GM19023 (cell line): ENCODE measurements at regions not wholly inside any gene's neighbourhood (a gene's known extent, or its start where the extent isn't known, plus 50 kb on each side); places are given as distances from the start of the nearest gene placed in this dataset.
A peak's percentile ranks its signal among the peaks of the same experiment; 100 is the strongest.
"Not testable (repeated sequence)": the region's sequence is repeated elsewhere in the genome, so short reads cannot be mapped to it uniquely, and the experiment has no call there.

Source experiments
- ATAC-seq: cut with Tn5 transposase; IDR thresholded peaks from one replicate; pipeline ENCODE4 v1.9.1; 2021; ENCODE audit warnings: mild to moderate bottlenecking, moderate library complexity; ENCODE audit not compliant: unreplicated experiment

DNA sequence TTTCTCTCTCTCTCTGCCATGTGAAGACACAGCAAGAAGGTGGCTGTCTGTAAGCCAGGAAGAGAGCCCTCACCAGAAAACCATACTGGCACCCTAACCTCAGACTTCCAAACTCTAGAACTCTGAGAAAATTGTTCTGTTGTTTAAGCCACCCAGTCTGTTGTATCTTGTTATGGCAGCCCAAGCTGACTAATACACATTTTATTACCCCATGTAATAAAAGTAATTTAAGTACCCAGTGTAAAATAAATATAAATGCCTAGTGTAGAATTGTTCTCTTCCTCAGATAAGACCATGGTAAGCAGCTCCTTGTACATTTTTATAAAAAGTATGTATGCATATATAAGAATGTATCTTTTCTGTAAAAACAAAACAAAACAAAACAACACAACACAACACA is 119.7 kb downstream of the DTL start:
- no peak for ATAC-seq

DNA sequence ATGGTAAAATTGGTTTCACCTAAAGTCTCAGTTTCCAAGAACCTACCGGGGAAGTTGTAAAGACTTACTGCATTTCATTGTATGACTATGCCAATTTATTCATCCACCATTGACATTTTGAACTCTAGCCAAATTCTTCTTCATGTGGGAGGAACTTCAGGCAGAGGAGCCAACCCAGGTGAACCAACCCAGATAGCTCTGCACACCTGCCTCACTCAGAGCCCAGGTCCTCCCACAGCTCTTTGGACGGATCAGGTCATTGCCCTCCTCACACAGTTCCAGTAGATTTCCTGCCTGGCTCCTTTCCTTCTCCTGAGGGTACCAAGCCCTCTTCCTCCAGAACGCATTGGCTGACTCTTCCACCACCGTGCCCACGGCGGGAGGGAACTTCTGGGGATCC is 121.7 kb downstream of the DTL start:
- no peak for ATAC-seq

DNA sequence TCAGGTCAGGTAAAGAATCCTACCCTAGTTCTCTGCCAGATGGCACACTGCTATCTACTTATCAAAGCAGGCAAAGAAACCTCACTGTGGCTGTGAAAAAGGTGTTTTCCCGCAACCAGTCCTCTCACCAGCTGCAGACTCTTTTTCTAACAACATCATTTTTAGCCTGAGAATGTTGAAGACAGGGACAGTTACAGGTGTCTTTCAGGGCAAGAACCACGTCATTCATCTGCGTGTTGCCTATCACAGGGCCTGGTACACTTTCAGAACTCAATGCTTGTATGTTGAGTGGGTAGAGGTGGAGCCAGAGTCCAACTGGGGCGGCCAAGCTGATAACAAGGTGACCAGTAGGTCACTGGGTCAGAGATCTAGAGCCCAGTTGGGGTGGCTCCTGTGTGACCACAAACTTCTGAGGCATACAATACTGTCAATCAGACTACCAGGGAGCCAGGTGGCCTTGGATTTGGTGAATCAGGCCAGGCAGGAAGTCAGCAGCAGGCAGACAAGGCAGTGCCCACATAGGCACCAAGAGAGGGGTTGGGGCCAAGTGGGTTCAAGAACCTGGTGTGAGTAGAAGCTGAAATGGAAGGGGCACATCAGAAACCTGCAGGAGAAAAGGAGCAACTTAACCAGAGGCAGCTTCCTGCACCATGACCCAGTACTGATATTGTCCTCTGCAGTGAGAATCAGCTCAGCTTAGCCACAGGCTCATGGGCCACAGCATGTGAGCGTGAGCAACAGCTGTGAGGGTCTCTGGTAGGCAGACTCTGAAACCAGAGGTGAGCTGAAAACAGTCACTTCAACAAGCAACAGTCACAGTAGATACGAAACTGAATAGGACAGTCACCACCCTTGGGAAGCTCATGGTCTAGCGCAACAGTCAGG is 123.6 kb downstream of the DTL start:
- peak; percentile 62 for ATAC-seq

DNA sequence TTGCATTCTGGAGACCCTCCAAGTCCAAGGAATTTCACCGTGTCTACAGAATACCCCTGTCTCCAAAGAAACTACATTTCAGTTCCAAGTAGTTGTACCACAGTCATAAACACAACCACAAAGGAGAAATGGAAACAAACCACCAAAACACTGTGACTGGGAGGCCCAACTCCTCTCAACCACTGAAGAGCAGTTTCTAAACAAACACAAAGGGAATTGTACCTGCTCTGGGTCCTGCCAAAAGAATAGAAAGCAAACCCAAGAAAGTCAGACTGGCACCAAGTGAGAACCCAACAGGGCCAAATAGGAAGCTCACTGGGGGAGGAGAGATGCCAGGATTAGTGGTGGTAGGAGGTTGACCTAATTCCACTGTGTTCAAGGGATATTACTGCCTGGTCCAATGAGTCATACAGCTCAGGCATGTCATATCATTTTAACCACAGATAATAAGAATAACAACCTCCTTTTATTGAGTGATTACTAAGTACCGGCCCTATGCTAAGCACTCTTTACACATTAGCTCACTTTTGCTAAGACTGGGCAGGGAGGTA is 123.9 kb upstream of the PPP2R5A start:
- ATAC-seq: no peak

DNA sequence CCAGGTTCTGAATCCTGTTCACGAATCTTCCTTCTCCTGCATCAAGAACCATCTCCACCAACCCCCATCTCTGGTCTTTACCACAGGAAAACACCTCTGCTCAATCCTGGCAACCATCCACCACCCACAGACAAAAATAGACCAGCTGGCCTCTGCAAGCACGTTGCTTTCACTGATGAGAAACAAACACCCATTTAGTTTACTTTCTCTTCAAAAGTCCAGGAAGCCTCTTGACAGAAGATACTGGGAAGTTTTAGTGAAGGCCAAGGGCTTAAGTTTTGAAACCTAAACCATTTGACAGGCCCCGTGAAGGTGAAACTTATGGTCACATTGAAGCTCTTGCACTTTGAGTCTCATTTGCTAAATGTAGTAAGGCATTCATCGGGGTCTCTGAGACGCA is 122.6 kb upstream of the PPP2R5A start:
- ATAC-seq: no peak

DNA sequence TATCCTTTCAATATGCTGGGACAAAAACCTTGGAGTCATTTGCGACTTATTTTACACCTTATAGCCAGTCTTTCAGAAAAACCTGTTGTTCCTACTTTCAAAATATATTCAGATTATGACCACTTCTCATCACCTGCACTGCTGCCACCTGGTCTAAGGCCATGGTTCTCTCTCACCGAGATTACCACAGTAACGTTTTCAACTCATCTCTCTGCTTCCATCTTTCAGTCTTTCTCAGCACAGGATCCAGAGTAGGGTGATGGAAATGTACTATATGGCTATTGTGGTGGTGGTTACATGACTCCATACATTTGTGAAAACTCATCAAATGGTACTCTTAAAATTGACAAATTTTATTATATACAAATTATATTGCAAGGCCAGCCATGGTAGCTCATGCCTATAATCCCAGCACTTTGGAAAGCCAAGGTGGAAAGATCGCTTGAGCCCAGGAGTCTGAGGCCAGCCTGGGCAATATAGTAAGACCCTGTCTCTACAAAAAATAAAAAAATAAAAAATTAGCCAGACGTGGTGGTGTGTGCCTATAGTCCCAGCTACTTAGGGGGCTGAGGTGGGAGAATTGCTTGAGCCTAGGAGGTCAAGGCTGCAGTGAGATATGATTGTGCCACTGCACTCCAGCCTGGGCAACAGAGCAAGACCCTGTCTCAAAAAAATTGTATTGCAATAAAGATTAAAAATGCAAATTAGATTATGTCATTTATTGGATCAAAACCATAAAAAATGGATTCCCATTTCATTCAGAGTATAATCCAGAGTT is 120.9 kb upstream of the PPP2R5A start:
- no peak for ATAC-seq

DNA sequence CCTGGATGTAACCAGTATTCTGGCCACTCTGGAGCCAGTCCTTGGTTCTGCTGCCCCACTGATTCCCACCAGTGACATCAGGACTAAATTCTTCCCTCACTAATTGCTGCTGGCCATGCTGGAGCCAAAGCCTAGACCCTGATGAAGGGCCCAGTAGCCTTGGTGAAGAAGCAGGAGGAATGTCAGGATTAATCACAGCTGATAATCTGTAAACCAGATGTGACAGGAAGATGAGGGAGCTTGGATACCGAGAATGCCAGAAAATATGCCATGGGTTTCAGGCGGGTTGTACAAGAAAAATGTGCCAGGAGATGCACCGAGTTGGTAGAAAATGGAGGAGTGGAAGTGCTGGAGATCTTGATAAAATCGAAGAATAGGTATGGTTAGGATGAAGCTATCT is 119.0 kb upstream of the PPP2R5A start:
- ATAC-seq: no peak

DNA sequence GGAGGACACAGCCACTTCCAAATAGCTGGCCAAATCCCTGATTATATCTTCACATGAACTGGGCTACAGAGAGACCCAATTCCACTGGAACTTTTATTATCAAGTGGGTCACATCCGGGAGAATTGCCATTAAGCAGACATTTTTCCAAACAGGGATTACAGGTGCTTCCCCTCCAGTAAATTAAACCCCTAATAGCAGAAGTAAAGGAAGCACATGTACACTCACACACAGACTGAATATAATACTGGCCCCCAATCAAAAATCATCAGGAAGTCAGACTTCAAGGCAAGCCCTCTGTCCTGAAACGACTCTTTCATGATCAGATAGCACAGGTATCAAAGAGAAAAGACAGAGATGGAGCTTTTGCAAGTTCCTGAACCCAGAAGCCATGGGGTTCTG is 118.6 kb upstream of the PPP2R5A start:
- ATAC-seq: no peak

DNA sequence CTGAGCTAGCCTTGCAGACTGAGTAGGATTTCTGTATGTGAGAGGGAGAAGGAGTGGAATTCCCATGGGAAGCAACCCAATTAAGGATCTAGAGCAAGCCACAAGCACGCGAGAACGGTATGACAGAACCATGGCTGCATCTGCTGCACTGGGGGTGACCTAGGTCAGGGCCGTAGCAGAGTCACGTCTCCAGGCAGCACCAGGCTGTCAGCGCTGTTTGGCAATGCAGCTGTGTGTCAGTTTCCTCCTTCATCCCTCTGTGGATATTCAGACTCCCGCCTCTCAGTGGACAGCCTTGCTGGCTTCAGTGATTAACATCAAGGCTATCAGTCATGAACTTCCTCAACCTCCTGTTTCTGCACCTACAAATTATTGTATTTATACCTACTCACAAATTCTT is 118.1 kb upstream of the PPP2R5A start:
- no peak for ATAC-seq

DNA sequence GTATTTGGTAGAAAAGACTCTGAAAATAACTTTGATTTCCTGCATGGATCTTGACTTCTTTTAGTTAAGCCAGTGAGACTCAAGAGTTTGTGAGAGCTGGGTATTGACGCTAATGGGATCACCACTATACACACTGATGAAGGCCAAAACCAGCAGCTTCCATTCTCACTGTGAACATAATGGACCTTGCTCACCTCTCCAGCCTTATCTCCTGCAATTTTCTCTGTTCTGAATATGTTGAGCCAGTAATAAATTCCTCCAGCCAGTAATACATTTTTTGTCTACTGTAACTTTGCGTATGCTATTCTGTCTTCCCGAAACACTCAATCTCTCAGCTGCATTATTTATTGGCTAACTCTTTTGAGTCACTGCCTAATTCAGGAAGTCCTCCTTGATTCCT is 111.6 kb upstream of the PPP2R5A start:
- no peak for ATAC-seq

DNA sequence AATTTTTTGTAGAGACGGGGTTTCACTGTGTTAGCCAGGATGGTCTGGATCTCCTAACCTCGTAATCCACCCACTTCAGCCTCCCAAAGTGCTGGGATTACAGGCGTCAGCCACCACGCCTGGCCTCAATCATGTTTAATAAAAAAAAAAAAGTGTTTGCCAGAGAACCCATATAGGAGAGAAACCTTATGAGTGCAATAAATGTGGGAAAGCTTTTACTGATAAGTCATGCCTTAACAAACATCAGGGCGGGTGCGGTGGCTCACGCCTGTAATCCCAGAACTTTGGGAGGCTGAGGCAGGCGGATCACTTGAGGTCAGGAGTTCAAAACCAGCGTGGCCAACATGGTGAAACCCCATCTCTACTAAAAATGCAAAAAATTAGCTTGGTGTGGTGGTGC is 110.9 kb upstream of the PPP2R5A start:
- ATAC-seq: not testable (repeated sequence)

DNA sequence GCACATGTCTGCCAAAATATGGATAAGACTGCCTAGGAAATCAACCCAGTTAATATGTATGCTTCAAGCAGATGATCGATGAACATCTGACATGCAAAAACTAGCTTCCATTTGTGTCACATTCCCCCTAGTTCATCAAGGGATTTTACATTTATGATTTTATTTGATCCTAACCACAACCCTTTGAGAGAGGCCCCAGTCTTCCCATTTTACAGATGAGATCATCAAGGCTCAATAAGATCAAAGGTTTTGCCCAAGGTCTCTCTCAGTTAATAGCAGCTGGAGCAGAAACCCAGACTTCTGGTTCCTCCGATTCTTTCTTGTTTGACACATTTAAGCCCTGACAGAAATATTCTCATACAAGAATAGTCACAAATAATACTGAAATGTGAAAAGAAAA is 107.7 kb upstream of the PPP2R5A start:
- ATAC-seq: no peak

DNA sequence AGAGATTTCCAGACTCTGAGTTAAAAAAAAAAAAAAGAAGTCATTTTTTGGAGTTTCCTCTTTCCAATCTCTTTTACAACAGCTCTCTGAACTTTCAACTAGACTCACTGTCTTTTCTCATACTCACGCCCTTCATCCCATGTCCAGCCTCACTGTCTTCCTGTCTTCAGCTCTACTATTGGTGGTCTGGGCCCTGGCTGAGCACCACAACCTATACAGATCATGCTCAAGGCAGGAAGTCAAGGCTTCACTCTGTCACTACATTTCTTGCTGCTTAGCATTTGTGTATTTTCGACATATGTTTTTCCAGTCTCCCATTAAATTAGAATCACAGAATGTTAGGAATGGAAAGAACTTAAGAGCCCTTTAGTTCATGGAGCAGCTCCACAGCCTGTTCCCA is 106.4 kb upstream of the PPP2R5A start:
- ATAC-seq: no peak

DNA sequence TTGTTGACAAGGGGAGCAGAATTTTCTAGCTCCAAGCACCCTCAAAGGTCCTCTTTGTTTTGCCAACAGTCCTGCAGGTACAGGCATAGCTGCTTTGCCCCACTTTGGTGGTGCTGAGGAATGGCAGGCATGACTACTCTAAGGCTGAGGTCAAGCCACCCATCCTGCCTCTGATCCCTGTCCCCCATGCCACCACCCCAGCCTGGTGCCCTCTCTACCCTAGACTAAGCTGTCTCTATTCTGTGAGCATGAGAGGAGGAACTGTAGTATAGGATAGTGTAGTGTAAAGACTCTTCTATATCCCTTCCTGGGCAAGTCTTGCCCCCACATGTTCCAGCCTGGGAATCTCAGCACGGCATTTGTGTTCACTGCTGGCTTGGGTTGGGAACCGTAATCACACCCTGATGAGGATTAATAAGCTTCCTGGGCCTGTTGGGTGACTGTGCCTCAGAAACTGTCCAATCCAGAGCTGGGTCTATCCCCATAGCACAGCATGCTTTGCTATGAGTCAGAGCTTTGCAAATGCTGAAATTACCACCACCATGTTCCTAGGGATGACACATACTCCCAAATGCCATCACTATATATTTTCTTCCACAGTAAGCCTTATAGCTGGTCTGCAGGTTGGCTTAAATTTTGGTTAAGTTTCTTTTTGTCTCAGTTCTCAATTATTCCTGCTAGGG is 105.7 kb upstream of the PPP2R5A start:
- no peak for ATAC-seq

DNA sequence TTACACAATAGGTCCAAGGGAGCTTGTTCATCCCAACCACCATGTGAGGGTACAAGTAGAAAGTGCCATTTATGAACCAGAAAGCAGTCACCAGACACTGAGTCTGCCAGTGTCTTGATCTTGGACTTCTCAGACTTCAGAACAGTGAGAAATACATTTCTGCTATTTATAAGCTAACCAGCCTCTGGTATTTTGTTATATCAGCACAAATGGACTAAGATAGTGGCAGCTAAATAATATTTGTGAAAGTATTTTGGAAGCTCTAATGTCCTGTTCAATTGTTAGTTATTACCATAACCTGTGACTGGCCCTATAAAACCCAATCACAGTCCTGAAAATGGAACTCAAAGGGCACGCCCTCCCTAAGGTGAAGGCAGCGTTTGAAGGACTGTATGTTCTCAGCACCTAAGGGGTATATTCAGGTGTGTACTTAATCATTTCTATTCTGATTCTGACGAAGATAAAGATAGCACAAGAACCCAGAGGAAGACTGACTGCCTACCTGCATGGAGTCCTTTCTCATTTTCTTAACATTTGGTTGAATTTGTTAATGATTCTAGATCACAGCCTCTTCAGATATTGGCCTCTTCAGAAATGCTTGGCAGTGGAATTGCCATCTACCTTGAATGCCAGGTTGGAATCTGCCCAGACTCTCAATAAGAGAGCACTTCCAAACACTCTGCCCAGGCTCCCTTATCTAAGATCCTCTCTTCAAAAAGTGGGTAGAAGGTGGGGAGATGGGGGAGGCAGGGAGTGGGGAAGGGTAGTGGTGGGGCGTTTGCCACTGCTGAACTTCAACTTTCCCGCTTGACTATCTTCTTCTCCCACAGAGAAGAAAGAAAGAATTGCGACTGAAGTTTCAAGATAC is 104.0 kb upstream of the PPP2R5A start:
- ATAC-seq: no peak

DNA sequence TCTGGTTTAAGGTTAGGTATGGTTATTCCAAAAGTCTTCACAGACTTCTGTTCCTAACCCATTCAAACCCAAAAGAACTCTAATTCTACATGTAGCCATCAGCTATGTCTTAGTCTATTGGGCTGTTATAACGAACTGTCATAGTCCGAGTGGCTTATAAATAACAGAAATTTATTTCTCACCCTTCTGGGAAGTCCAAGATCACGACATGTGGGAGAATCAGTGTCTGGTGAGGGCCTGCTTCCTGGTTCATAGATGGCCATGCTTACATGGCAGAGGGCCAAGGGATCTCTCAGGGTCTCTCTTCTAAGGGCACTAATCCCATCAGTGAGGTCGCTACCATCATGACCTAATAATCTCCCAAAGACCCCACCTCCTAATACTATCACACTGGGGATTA is 103.0 kb upstream of the PPP2R5A start:
- ATAC-seq: no peak

DNA sequence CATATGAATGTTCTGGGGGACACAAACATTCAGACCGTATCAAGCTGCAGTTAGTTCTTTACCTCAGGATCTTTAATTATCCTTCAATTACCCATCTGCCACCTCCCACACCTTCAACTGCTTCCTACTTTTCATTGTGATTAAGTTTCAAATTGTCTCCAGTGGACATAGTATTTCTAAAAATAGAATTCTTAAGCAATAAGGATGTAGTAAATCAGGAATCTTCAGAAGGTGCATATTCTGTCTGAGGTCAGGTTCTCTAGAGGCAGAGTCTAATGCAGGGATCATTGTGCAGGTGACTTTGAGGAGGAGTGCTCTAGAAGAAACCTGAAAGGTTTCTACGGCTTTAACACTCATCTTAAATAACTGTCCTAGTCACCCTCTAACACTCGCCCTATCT is 102.6 kb upstream of the PPP2R5A start:
- no peak for ATAC-seq

DNA sequence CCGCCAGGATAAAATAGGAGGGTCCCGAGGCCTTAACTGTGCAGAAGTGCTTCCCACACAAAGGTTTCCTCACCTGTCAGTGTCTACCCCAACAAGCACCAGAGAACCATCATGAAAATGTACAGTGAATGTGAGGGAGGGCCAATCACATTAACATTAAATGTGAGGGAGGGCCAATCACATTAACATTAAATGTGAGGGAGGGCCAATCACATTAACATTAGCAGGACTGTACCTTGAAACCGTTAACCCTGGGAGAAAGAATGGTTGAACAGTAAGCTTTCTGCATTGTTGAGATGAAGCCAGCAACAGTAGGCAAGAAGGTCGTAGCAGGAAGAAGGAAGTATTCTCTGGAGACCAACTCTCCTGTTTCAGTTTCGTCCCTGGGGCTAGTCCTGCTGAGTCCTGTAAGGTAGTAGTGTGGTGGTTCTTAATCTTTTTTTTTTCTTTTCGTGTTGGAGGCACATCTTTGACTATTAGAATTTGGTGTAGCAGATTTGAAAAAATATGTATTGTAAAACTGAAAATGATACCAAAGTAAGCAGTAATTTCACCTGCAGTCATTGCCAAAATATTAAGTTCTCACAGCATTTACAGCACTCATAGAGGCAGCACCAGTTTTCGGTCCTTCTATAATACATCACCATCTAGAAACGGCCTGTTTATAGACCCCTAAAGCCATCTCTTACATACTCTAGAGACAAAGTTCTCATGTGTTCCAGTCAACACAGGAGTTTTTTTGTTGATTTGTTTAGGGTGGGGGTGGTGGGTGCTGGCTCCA is 98.6 kb upstream of the PPP2R5A start:
- ATAC-seq: peak; percentile 98

DNA sequence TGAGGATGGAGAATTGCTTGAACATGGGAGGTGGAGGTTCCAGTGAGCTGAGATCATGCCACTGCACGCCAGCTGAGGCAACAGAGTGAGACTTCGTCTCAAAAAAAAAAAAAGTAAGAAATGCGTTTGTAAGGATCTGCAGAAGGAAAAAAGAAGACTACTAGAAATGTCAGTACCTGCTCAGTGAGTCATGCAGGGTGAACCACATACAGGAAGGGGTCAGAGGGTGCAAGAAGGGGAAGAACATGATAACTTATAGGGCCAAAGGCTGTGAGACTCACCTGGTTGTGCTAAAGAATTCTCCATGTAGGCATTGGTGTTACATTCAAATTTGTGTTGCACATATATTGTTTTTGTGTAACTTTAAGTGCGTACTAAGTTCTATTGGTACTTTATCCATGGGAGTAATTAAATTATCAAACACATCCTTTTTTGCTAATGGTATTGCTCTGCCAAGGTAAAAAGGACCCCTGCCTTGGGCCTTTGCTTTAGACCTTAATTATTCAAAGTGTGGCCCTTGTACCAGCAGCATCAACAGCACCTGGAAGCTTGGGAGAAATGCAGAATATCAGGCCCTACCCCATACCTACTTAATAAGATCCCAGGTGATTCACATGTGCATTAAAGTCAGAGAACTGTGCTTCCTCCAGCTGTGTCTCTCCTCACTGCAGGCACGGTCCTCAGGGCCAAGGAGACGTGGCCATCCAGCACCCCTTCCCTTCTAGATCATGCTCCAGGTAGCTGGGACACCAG is 96.4 kb upstream of the PPP2R5A start:
- ATAC-seq: no peak
